IPS DF 4.7 (cell line): ENCODE measurements at regions not wholly inside any gene's neighbourhood (a gene's known extent, or its start where the extent isn't known, plus 50 kb on each side); places are given as distances from the start of the nearest gene placed in this dataset.
A peak's percentile ranks its signal among the peaks of the same experiment; 100 is the strongest.

Experiments used
- DNase-seq: peaks from one replicate; pipeline ENCODE4 v3.0.0-alpha.2; 2013; ENCODE audit warnings: low spot score; ENCODE audit errors: extremely low read depth

DNA sequence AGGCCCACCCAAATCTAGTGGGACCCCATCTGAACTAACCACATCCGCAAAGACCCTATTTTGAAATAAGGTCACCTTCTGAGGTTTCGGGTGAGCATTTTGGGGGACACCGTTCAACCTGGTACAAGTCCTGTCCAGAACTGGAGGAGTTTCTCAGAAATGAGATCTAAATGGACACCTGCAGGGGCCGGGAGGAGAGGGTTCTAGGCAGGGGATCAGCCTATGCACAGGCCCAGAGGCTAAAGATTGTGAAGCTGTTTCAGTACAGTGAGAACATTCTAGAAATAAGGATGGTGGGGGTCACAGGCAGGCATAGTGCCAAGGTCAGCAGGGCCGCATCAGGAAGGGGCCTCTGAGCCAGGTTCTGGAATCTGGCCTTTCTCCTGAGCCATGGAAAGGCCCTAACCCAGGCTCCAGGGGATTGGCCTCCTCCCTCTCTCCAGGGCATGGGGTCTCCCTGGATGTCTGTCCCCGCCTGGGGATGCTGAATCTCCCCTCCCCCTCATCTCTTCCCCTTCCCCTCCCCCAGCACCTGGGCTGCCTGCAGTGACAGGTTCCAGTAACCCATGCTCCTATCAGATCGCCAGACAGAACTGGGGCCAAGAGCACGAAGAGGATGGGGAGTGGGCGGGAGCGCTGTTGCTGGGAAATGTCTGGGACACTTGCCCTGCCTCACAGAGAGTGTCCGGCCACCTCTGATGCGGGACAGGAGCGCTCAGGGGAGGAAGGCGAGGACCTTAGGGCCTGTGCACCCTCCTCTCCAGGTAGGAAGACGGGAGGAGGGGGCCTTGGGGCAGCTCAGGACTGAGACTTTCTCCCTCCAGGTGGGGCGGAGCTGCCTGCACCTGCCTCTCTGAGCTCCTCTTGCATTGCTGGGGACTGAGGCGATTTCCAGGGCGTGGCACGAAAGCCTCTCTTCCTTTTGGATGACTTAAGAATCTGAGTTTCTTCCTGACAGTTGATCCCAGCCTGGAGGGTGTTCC, 321.4 kb upstream of the TNRC6C start:
- no peak for DNase-seq

GRCh38 chr17:77637818-77638575, 320.5 kb upstream of the TNRC6C start:
- no peak for DNase-seq

DNA sequence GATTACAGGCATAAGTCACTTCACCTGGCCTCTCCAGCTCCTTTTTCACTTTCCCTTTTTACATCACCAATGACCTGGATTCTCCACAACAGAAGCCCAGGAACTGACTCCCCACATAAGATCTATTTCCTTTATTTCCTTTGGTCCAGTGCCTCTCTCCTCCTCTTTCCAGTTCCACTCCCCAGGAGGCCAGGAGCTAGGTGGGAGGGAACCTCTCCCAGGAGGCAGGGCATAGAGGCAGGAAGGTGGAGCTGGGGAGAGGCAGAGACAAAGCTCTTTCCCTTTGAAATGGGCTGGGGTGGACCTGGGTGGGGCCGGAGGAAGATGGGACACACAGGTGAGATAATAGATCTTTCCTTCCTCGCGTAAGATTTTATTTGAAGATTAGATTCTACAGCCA, 318.3 kb upstream of the TNRC6C start:
- no peak for DNase-seq

- DNase-seq: no peak
Observed at GRCh38 chr17:77640916-77641605, 317.4 kb upstream of the TNRC6C start.

- DNase-seq: no peak
Observed at GRCh38 chr17:77641718-77642117, 316.8 kb upstream of the TNRC6C start.

DNA sequence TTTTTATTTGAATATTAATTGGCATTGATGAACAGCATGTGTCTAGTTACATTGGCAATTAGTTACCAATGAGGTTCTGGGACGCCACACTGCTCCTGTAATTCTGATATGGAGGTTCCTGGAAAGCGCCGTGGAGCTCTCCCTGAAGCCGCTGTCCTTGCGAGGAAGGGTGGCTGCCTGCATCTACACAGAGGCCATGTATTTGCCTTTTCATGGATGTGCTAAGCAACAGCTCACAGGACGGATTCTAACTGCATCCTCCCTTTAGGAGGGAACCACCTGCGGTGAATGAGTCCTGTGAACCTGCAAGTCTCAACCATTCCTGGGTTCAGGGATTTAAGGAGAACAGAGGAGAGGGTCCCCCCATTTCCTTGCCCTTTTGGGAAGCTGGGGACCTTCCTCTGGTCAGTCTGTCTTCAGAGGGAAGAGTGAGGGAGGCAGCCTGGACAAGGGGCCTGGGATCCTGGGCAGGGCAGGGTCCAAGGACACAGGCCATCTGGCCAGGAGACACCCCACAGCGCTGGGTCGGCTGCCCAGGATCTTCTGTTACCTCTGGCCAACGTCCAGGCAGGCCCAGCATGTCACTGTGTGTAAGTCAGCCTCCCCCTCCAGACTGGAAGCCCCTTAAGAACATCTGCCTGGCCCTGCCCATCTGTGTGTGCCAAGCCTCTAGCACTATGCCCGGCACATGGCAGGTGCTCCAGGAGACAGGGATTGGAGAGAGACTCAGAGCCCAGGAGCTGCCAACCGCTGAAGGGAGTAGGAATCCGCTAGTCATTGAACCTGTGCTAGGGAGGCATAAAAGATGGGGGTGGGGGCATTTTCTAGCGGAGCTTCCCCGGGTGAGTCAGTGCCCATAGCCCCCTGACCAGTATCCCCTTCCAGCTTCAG, 314.1 kb upstream of the TNRC6C start:
- DNase-seq: no peak

GRCh38 chr17:77645072-77646045, 313.1 kb upstream of the TNRC6C start:
- DNase-seq: no peak

DNA sequence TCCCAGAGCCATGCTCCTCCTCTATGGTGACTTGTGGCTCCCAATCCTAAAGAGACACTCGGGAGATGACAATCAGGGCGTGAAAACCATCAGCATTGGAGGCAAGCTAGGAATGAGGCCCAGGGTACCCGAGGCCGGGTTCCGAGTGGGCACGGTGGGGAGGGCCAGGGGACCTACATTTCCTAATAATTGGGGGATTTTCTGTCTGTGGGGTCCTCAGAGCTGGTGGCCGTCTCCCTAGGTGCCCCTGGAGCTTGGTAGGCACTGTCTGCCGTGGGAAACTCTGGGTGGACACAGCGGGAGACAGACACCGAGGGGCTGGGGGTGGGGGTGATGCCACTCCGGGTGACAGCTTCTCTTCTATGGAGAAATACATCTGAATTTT, 312.5 kb upstream of the TNRC6C start:
- DNase-seq: no peak

- no peak for DNase-seq
Observed at GRCh38 chr17:77647531-77647930, 311.0 kb upstream of the TNRC6C start.

GRCh38 chr17:77649717-77650211, 308.7 kb upstream of the TNRC6C start:
- DNase-seq: no peak

GRCh38 chr17:77651988-77652387, 306.5 kb upstream of the TNRC6C start:
- peak; percentile 11 for DNase-seq

DNA sequence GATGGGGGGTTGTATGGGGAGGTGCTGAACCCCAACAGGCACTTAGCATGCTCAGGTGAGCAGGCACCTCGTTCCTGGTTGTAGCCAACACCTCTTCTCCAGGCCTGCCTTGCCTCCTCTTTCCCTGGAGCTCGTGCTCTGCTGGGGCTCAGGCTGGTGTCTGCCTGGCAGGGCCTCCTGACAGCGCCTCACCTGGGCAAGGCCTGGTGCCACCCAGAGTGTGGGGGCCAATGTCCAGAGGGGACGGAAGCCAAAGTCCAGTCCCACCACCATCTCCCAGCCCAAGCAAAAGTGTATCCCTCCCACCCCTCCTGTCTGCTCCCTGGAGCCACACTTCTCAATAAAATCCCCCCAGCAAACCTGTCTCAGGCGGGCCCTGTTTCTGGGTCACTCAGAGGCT, 304.2 kb upstream of the TNRC6C start:
- no peak for DNase-seq

DNA sequence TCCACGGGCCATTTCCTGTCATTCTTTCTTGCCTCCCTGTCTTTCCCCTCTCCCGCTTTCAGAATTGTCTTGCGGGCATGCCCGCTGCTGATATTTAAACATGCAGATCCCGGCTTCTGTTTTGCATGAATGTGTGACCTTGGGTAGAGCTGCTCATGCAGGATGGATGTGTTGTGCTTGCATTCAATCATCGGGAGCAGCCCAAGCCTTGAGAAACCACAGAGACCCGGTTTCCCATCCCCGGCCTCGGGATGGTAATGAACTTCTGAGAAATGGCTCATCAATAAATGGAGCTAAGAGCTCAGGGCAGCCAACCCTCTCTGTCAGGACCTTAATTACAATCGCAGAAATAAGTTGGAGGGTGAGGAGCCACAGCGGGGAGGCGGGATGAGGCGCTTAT, 303.7 kb upstream of the TNRC6C start:
- no peak for DNase-seq

GRCh38 chr17:77656054-77656453, 302.4 kb upstream of the TNRC6C start:
- DNase-seq: no peak

- no peak for DNase-seq
Observed at GRCh38 chr17:77657839-77658238, 300.7 kb upstream of the TNRC6C start.

DNA sequence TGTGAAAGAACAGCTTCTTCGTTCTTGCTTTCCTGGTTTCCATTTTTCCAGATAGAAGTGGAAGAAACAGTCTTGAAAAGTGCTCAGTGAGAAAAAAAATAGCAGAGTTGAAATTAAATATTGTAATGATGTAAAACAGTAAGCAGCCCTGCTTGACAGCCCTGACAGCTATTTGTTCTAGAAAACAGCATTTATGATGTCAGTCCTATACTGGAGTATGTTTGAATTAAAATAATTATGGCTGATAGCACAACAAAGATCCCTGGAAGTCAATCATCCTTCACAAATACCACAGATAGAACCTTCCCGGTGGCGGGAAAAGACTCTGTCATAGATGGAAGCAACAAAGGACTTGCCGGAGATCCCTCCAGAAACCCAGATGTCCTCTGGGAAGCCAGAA, 298.0 kb upstream of the TNRC6C start:
- DNase-seq: no peak

DNA sequence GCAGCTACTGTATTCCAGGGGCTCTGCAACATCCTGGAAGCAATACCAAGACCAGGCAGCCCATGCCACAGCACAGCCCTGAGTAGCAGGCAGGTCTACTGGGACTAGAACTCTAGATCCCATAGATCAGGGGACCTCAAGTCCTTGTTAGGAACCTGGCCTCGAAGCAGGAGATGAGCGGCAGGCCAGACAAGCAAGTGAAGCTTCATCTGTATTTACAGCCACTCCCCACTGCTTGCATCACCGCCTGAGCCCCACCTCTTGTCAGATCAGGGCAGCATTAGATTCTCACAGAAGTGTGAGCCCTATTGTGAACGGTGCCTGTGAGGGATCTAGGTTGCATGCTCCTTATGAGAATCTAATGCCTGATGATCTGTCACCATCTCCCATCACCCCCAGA, 295.7 kb upstream of the TNRC6C start:
- no peak for DNase-seq

DNA sequence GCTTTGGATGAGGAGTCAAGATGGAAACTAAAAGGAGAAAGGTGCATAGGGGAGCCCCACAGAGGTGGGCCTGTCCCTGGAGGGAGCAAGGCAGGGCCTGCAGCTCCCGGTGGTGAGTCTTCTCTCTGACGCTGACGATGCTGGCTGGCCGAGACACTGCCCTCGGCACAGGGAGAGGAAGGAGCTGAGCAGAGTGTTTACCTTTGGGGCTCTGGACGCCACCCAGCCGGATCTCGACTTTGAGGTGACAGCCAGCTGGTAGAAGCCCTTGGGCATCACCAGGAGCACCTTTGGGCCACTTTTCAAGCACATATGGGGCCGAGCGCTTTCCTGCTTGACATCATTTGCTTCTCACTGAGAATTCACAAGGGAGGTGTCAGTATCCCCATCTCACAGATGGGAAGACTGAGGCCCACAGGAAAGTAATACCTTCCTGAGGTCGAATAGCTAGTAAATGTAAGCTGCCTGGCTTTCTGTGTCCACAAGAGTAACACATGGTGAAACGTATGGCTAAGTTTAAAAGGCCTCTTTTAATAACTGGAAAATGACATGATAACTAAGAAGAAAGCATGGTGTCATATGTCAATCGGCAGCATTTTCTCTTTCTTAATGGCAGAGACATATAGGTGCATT, 294.3 kb upstream of the TNRC6C start:
- no peak for DNase-seq

DNA sequence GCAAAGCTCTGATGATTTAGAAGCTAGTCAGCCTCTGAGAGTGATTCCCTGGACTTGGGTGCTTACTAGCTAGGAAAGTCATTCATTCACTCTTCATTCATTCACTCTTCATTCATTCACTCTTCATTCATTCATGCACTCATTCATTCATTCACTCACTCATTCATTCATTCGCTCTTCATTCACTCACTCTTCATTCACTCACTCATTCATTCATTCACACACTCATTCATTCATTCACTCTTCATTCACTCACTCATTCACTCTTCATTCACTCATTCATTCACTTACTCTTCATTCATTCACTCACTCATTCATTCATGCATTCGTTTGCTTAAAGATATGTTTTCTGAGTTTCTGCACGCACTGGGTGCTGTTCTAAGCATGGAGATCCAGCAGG, 292.7 kb upstream of the TNRC6C start:
- DNase-seq: no peak
